Endothelial cell (in vitro differentiated cells): ENCODE measurements at regions not wholly inside any gene's neighbourhood (a gene's known extent, or its start where the extent isn't known, plus 50 kb on each side); places are given as distances from the start of the nearest gene placed in this dataset.

Source experiments
- DNase-seq: peaks from one replicate; pipeline ENCODE4 v3.0.0; 2021; ENCODE audit warnings: low spot score
- H3K27ac Mint-ChIP-seq: one replicate; pipeline ENCODE4 v1.8.0; 2021; ENCODE audit warnings: mixed read lengths, inconsistent platforms; ENCODE audit not compliant: unreplicated experiment
- H3K27me3 Mint-ChIP-seq: one replicate; pipeline ENCODE4 v1.8.0; 2021; ENCODE audit warnings: mild to moderate bottlenecking, moderate library complexity, mixed read lengths, inconsistent platforms; ENCODE audit not compliant: unreplicated experiment
- H3K36me3 Mint-ChIP-seq: one replicate; pipeline ENCODE4 v1.8.0; 2021; ENCODE audit warnings: mild to moderate bottlenecking, low read depth, mixed read lengths, inconsistent platforms; ENCODE audit not compliant: unreplicated experiment
- H3K4me1 Mint-ChIP-seq: one replicate; pipeline ENCODE4 v1.8.0; 2021; ENCODE audit warnings: mild to moderate bottlenecking, mixed read lengths, inconsistent platforms; ENCODE audit not compliant: unreplicated experiment
- H3K4me3 Mint-ChIP-seq: one replicate; pipeline ENCODE4 v1.8.0; 2021; ENCODE audit warnings: mild to moderate bottlenecking, mixed read lengths, inconsistent platforms; ENCODE audit not compliant: unreplicated experiment
- H3K9me3 Mint-ChIP-seq: one replicate; pipeline ENCODE4 v1.8.0; 2021; ENCODE audit warnings: mixed read lengths, inconsistent platforms; ENCODE audit not compliant: unreplicated experiment
- TF ChIP-seq, protein P1 (sequence below): fragments of 200-600 bp; sonication (generic); IDR thresholded peaks from one replicate; pipeline ENCODE4 v1.5.0; 2021; ENCODE audit warnings: antibody characterized with exemption; ENCODE audit not compliant: unreplicated experiment

DNA sequence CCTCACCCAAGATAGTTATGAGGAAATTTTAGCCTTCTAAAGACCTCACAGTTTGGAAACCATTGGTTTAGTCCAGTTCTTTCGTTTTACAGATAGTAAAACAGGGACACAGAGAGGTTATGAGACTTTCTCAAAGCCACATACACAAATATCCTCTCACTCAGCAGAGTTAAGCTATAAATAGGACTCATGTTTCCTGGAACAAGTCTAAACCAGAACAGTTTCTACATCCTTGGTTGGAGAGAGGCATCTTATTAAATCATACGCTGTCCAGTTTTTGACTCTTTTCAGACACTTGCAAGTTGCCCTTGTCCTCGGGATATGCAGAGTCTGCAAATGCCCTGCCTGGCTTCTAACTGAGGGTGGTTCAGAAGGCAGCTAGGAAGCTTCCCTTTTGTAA is 462.1 kb upstream of the DEPDC1 start:
- no peaks in the 10 kb centered on the region for H3K36me3 Mint-ChIP-seq
- H3K4me3 Mint-ChIP-seq: no peak overlapping the region
- no peak overlapping the region for H3K27ac Mint-ChIP-seq
- DNase-seq: no peak
- H3K9me3 Mint-ChIP-seq: no peaks in the 10 kb centered on the region
- H3K4me1 Mint-ChIP-seq: no peaks in the 10 kb centered on the region
- TF ChIP-seq, protein P1, sequence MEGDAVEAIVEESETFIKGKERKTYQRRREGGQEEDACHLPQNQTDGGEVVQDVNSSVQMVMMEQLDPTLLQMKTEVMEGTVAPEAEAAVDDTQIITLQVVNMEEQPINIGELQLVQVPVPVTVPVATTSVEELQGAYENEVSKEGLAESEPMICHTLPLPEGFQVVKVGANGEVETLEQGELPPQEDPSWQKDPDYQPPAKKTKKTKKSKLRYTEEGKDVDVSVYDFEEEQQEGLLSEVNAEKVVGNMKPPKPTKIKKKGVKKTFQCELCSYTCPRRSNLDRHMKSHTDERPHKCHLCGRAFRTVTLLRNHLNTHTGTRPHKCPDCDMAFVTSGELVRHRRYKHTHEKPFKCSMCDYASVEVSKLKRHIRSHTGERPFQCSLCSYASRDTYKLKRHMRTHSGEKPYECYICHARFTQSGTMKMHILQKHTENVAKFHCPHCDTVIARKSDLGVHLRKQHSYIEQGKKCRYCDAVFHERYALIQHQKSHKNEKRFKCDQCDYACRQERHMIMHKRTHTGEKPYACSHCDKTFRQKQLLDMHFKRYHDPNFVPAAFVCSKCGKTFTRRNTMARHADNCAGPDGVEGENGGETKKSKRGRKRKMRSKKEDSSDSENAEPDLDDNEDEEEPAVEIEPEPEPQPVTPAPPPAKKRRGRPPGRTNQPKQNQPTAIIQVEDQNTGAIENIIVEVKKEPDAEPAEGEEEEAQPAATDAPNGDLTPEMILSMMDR: no peak
- H3K27me3 Mint-ChIP-seq: no peaks in the 10 kb centered on the region

DNA sequence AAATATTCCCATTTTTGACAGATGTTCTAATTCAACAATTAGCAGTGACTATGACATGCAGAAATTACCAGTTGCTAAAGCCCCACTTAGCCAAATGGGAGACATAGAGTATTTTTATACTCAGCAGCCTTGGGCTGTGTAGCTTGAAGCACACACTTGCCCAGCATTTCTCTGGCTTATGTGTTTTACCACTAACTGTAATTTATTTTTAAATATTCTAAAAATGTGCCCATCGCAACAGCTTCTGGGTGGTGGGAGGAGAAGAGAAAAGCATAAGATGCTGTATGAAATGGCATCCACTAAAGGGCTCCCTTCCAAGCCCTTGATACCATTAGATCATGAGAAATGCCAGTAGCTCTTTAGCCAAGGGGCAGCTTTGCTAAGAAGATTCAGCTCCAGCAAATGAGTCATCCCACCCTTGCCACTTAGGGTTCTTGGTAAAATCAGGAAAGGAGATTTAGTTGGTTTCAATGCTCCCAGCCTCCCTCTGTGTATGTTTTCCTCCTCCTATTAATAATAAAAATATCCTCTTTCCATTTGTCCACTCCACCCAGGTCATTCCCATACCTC is 462.7 kb upstream of the DEPDC1 start:
- Mint-ChIP-seq H3K27ac (no peak overlapping the region), H3K27me3 (no peaks in the 10 kb centered on the region), H3K4me1 (no peaks in the 10 kb centered on the region), H3K36me3 (no peaks in the 10 kb centered on the region), H3K9me3 (no peaks in the 10 kb centered on the region), H3K4me3 (no peak overlapping the region)
- DNase-seq: no peak
- TF ChIP-seq, protein P1: no peak

DNA sequence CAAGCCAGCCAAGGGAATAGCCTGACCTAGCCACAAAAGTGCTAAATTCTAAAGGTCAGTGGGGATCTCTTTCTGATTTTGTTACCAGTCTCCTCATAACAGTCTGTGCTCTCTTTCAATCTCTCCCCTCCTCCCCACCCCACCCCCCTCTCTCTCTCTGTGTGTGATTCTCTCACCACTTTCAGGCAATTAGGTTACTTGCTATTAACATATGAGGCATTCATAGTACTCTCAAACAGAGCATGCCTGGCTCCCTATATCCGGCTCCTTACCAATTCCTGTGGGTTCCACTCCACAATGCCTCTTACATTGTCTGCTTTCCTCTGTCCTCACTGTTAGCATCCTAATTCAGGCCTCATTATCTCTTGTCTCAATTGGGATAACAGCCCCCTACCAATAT is 464.3 kb upstream of the DEPDC1 start:
- TF ChIP-seq, protein P1: no peak
- no peak for DNase-seq
- Mint-ChIP-seq H3K27ac (no peak overlapping the region), H3K4me1 (no peaks in the 10 kb centered on the region), H3K9me3 (no peaks in the 10 kb centered on the region), H3K27me3 (no peaks in the 10 kb centered on the region), H3K36me3 (no peaks in the 10 kb centered on the region), H3K4me3 (no peak overlapping the region)

DNA sequence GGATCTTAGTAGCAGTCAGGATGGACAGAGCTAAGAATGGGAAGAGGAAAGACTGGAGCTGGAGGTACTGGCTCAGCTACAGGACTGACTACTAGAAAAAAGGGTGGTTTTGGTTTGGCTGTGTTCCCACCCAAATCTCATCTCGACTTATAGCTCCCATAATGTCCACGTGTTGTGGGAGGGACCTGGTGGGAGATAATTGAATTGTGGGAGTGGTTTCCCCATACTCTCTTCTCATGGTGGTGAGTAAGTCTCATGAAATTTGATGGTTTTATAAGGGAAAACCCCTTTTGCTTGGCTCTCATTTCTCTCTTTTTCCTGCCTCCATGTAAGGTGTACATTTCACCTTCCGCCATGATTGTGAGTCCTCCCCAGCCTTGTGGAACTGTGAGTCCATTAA is 466.5 kb upstream of the DEPDC1 start:
- no peak for DNase-seq
- Mint-ChIP-seq H3K36me3 (no peaks in the 10 kb centered on the region), H3K4me3 (no peak overlapping the region), H3K27me3 (no peaks in the 10 kb centered on the region), H3K27ac (no peak overlapping the region), H3K4me1 (no peaks in the 10 kb centered on the region), H3K9me3 (no peaks in the 10 kb centered on the region)
- TF ChIP-seq, protein P1: no peak

DNA sequence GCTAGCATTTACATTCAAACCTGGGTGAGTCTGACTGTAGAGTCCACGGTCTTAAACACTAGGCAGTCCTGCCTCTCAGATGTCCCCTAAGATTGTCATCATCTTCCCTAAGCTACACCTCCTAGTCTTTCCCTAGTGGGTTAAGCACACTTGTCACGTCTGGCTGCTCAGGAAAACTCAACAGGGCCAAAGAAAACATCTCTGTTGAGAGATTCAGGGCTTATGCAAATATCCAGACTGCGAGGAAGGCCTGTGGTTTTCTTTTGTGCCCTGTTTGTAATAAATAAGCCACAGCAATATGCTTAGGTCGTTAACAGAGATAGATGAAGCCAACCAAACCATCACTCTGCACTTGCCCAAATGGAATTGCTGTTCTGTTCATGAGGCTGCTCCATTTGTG is 472.6 kb upstream of the DEPDC1 start:
- H3K27ac Mint-ChIP-seq: no peak overlapping the region
- TF ChIP-seq, protein P1: no peak
- H3K4me1 Mint-ChIP-seq: no peaks in the 10 kb centered on the region
- DNase-seq: no peak
- no peaks in the 10 kb centered on the region for H3K36me3 Mint-ChIP-seq
- H3K9me3 Mint-ChIP-seq: no peaks in the 10 kb centered on the region
- H3K4me3 Mint-ChIP-seq: no peak overlapping the region
- peaks cover under 1% of the 10 kb centered on the region for H3K27me3 Mint-ChIP-seq
